ENCODE measurements at regions not wholly inside any gene's neighbourhood (a gene's known extent, or its start where the extent isn't known, plus 50 kb on each side); places are given as distances from the start of the nearest gene placed in this dataset.

DNA sequence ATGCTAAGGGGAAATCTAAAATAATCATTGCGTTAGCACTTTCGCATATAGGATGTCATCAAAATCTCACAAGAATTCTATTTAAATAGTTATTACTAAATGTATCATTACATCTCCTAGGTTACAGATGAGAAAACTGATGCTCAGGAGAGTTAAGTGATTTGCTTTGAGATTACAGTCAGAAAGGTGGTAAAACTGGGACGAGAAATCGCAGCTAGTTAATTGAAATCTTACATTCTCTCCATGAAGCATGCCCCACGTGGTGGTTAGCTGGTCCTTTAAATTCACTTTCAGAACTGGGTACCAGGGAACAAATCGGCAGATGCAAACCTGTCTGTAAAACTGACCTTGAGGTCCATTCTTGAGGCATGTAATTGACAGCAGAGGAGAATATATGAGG, 71.8 kb upstream of the PLEKHG7 start:
- TF ChIP-seq, protein P1, sequence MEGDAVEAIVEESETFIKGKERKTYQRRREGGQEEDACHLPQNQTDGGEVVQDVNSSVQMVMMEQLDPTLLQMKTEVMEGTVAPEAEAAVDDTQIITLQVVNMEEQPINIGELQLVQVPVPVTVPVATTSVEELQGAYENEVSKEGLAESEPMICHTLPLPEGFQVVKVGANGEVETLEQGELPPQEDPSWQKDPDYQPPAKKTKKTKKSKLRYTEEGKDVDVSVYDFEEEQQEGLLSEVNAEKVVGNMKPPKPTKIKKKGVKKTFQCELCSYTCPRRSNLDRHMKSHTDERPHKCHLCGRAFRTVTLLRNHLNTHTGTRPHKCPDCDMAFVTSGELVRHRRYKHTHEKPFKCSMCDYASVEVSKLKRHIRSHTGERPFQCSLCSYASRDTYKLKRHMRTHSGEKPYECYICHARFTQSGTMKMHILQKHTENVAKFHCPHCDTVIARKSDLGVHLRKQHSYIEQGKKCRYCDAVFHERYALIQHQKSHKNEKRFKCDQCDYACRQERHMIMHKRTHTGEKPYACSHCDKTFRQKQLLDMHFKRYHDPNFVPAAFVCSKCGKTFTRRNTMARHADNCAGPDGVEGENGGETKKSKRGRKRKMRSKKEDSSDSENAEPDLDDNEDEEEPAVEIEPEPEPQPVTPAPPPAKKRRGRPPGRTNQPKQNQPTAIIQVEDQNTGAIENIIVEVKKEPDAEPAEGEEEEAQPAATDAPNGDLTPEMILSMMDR (conservative IDR thresholded peaks at IDR 0.05; ENCODE audit: low read depth, low read length): no peak
- TF ChIP-seq EZH2 (IDR thresholded peaks at IDR 0.05; ENCODE audit: low read length, unreplicated experiment) (no peak), EZH2phosphoT487 (IDR thresholded peaks at IDR 0.05; ENCODE audit: borderline replicate concordance, low read length) (no peak)
